ENCODE measurements at regions not wholly inside any gene's neighbourhood (a gene's known extent, or its start where the extent isn't known, plus 50 kb on each side); places are given as distances from the start of the nearest gene placed in this dataset.

GRCh38 chr9:29214154-29214689 is 1640.9 kb upstream of the C9orf72 start (continued):
- TF ChIP-seq RBM25 (IDR thresholded peaks at IDR 0.05; ENCODE audit: low read depth, low read length, severe bottlenecking) = no peak
- no peak for TF ChIP-seq SFPQ (IDR thresholded peaks at IDR 0.05; ENCODE audit: low read depth, low read length)
- TF ChIP-seq POLR2AphosphoS2 (IDR thresholded peaks at IDR 0.05; ENCODE audit: low read length) = no peak
- TF ChIP-seq ELF1 (tag; IDR thresholded peaks at IDR 0.05) = no peak
- no peak for TF ChIP-seq SNIP1 (IDR thresholded peaks at IDR 0.05; ENCODE audit: low read depth)
- TF ChIP-seq CTCFL (IDR thresholded peaks at IDR 0.05; ENCODE audit: borderline replicate concordance, insufficient read depth, low read depth, low read length, poor library complexity, severe bottlenecking) = no peak
- TF ChIP-seq SMARCB1 (IDR thresholded peaks at IDR 0.05; ENCODE audit: insufficient read length, low read depth) = no peak

Data from K562 (cell line).